ENCODE measurements at regions not wholly inside any gene's neighbourhood (a gene's known extent, or its start where the extent isn't known, plus 50 kb on each side); places are given as distances from the start of the nearest gene placed in this dataset.

- TF ChIP-seq, protein P1, sequence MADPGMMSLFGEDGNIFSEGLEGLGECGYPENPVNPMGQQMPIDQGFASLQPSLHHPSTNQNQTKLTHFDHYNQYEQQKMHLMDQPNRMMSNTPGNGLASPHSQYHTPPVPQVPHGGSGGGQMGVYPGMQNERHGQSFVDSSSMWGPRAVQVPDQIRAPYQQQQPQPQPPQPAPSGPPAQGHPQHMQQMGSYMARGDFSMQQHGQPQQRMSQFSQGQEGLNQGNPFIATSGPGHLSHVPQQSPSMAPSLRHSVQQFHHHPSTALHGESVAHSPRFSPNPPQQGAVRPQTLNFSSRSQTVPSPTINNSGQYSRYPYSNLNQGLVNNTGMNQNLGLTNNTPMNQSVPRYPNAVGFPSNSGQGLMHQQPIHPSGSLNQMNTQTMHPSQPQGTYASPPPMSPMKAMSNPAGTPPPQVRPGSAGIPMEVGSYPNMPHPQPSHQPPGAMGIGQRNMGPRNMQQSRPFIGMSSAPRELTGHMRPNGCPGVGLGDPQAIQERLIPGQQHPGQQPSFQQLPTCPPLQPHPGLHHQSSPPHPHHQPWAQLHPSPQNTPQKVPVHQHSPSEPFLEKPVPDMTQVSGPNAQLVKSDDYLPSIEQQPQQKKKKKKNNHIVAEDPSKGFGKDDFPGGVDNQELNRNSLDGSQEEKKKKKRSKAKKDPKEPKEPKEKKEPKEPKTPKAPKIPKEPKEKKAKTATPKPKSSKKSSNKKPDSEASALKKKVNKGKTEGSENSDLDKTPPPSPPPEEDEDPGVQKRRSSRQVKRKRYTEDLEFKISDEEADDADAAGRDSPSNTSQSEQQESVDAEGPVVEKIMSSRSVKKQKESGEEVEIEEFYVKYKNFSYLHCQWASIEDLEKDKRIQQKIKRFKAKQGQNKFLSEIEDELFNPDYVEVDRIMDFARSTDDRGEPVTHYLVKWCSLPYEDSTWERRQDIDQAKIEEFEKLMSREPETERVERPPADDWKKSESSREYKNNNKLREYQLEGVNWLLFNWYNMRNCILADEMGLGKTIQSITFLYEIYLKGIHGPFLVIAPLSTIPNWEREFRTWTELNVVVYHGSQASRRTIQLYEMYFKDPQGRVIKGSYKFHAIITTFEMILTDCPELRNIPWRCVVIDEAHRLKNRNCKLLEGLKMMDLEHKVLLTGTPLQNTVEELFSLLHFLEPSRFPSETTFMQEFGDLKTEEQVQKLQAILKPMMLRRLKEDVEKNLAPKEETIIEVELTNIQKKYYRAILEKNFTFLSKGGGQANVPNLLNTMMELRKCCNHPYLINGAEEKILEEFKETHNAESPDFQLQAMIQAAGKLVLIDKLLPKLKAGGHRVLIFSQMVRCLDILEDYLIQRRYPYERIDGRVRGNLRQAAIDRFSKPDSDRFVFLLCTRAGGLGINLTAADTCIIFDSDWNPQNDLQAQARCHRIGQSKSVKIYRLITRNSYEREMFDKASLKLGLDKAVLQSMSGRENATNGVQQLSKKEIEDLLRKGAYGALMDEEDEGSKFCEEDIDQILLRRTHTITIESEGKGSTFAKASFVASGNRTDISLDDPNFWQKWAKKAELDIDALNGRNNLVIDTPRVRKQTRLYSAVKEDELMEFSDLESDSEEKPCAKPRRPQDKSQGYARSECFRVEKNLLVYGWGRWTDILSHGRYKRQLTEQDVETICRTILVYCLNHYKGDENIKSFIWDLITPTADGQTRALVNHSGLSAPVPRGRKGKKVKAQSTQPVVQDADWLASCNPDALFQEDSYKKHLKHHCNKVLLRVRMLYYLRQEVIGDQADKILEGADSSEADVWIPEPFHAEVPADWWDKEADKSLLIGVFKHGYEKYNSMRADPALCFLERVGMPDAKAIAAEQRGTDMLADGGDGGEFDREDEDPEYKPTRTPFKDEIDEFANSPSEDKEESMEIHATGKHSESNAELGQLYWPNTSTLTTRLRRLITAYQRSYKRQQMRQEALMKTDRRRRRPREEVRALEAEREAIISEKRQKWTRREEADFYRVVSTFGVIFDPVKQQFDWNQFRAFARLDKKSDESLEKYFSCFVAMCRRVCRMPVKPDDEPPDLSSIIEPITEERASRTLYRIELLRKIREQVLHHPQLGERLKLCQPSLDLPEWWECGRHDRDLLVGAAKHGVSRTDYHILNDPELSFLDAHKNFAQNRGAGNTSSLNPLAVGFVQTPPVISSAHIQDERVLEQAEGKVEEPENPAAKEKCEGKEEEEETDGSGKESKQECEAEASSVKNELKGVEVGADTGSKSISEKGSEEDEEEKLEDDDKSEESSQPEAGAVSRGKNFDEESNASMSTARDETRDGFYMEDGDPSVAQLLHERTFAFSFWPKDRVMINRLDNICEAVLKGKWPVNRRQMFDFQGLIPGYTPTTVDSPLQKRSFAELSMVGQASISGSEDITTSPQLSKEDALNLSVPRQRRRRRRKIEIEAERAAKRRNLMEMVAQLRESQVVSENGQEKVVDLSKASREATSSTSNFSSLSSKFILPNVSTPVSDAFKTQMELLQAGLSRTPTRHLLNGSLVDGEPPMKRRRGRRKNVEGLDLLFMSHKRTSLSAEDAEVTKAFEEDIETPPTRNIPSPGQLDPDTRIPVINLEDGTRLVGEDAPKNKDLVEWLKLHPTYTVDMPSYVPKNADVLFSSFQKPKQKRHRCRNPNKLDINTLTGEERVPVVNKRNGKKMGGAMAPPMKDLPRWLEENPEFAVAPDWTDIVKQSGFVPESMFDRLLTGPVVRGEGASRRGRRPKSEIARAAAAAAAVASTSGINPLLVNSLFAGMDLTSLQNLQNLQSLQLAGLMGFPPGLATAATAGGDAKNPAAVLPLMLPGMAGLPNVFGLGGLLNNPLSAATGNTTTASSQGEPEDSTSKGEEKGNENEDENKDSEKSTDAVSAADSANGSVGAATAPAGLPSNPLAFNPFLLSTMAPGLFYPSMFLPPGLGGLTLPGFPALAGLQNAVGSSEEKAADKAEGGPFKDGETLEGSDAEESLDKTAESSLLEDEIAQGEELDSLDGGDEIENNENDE (IDR thresholded peaks at IDR 0.05; ENCODE audit: insufficient replicate concordance, low read length): no peak
- TF ChIP-seq GABPA (IDR thresholded peaks at IDR 0.05; ENCODE audit: borderline replicate concordance, insufficient read depth, low read length) (no peak), HDAC6 (IDR thresholded peaks at IDR 0.05; ENCODE audit: low read depth, low read length) (no peak), GTF2F1 (IDR thresholded peaks at IDR 0.05; ENCODE audit: borderline replicate concordance, low read depth, low read length) (no peak), SP4 (IDR thresholded peaks at IDR 0.05; ENCODE audit: low read length) (no peak), BACH1 (IDR thresholded peaks at IDR 0.05; ENCODE audit: low read length) (no peak), POLR2A (IDR thresholded peaks at IDR 0.05; ENCODE audit: control extremely low read depth in 1 of 2, low read depth in 2 of 2, low read length in 2 of 2) (no peak), SIX5 (IDR thresholded peaks at IDR 0.05; ENCODE audit: low read depth, low read length) (no peak), CBX5 (IDR thresholded peaks at IDR 0.05; ENCODE audit: low read depth, low read length) (no peak), MAFK (IDR thresholded peaks at IDR 0.05; ENCODE audit: low read depth, low read length) (no peak), EGR1 (IDR thresholded peaks at IDR 0.05; ENCODE audit: borderline replicate concordance, low read depth, low read length) (no peak), SIRT6 (IDR thresholded peaks at IDR 0.05; ENCODE audit: low read length) (no peak)
- TF ChIP-seq, protein P2, sequence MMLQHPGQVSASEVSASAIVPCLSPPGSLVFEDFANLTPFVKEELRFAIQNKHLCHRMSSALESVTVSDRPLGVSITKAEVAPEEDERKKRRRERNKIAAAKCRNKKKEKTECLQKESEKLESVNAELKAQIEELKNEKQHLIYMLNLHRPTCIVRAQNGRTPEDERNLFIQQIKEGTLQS (IDR thresholded peaks at IDR 0.05; ENCODE audit: insufficient read depth, low read depth, low read length): no peak
Observed at GRCh38 chr7:43015301-43015700, 83.1 kb downstream of the MRPL32 start (continued).

Data from H1 (cell line).